ENCODE measurements at regions not wholly inside any gene's neighbourhood (a gene's known extent, or its start where the extent isn't known, plus 50 kb on each side); places are given as distances from the start of the nearest gene placed in this dataset.

GRCh38 chr1:60350531-60350930 is 277.0 kb upstream of the C1orf87 start:
- CTCF ChIA-PET, result interaction anchor here (1.0 kb wide), 1 partner anchor 18 kb away, joined by 3 read pairs; no protein-coding TSS in a partner anchor
- POLR2A ChIA-PET, result no interaction called here

GRCh38 chr1:60348884-60349283 is 275.3 kb upstream of the C1orf87 start:
- Histone ChIP-seq H3K4me1 (ENCODE audit: control extremely low read depth in 1 of 4, control insufficient read depth in 4 of 4, insufficient read depth in 4 of 4, low read length in 3 of 4) (no peaks in the 10 kb centered on the region), H3K27ac (ENCODE audit: insufficient read depth in 1 of 2, low read depth in 1 of 2, low read length in 2 of 2, poor library complexity in 1 of 2, severe bottlenecking in 2 of 2) (no peak overlapping the region), H3K9me3 (ENCODE audit: control extremely low read depth in 1 of 5, control insufficient read depth in 4 of 5, insufficient read depth in 2 of 5, low read depth in 1 of 5, low read length in 4 of 5) (no peaks in the 10 kb centered on the region), H3K27me3 (replicated peaks in 2 of 5; ENCODE audit: control insufficient read depth in 4 of 5, insufficient read depth in 5 of 5, low read length in 4 of 5) (no peaks in the 10 kb centered on the region), H3K4me3 (ENCODE audit: control insufficient read depth in 1 of 7, extremely low read depth in 1 of 7, insufficient read depth in 4 of 7, low read depth in 2 of 7, low read length in 6 of 7) (no peak overlapping the region), H3K36me3 (ENCODE audit: control insufficient read depth in 4 of 4, insufficient read depth in 4 of 4, low read length in 3 of 4) (no peaks in the 10 kb centered on the region)
- no peak for DNase-seq
- POLR2A ChIA-PET, result no interaction called here
- CTCF ChIA-PET, result no interaction called here
- no CpG with 5 or more reads among the region's 1 CpG for WGBS (ENCODE audit: insufficient coverage)

More at GRCh38 chr1:60350531-60350930, 277.0 kb upstream of the C1orf87 start:
- no peak overlapping the region for H3K27ac ChIP-seq (ENCODE audit: insufficient read depth in 1 of 2, low read depth in 1 of 2, low read length in 2 of 2, poor library complexity in 1 of 2, severe bottlenecking in 2 of 2)
- no peaks in the 10 kb centered on the region for H3K36me3 ChIP-seq (ENCODE audit: control insufficient read depth in 4 of 4, insufficient read depth in 4 of 4, low read length in 3 of 4)
- H3K4me1 ChIP-seq (ENCODE audit: control extremely low read depth in 1 of 4, control insufficient read depth in 4 of 4, insufficient read depth in 4 of 4, low read length in 3 of 4), result no peaks in the 10 kb centered on the region
- no peaks in the 10 kb centered on the region for H3K27me3 ChIP-seq (replicated peaks in 2 of 5; ENCODE audit: control insufficient read depth in 4 of 5, insufficient read depth in 5 of 5, low read length in 4 of 5)
- H3K4me3 ChIP-seq (ENCODE audit: control insufficient read depth in 1 of 7, extremely low read depth in 1 of 7, insufficient read depth in 4 of 7, low read depth in 2 of 7, low read length in 6 of 7), result no peak overlapping the region
- H3K9me3 ChIP-seq (ENCODE audit: control extremely low read depth in 1 of 5, control insufficient read depth in 4 of 5, insufficient read depth in 2 of 5, low read depth in 1 of 5, low read length in 4 of 5), result no peaks in the 10 kb centered on the region
- DNase-seq, result no peak

GRCh38 chr1:60345621-60346020 is 272.1 kb upstream of the C1orf87 start:
- no peaks in the 10 kb centered on the region for H3K4me1 ChIP-seq (ENCODE audit: control extremely low read depth in 1 of 4, control insufficient read depth in 4 of 4, insufficient read depth in 4 of 4, low read length in 3 of 4)
- no peak overlapping the region for H3K4me3 ChIP-seq (ENCODE audit: control insufficient read depth in 1 of 7, extremely low read depth in 1 of 7, insufficient read depth in 4 of 7, low read depth in 2 of 7, low read length in 6 of 7)
- no peaks in the 10 kb centered on the region for H3K36me3 ChIP-seq (ENCODE audit: control insufficient read depth in 4 of 4, insufficient read depth in 4 of 4, low read length in 3 of 4)
- DNase-seq, result no peak
- 100% methylated on average over 1 of the region's 1 CpG for WGBS (ENCODE audit: insufficient coverage)
- CTCF ChIA-PET, result interaction anchor here (0.6 kb wide), 1 partner anchor 62 kb away, joined by 3 read pairs; no protein-coding TSS in a partner anchor
- no peak overlapping the region for H3K27ac ChIP-seq (ENCODE audit: insufficient read depth in 1 of 2, low read depth in 1 of 2, low read length in 2 of 2, poor library complexity in 1 of 2, severe bottlenecking in 2 of 2)
- H3K9me3 ChIP-seq (ENCODE audit: control extremely low read depth in 1 of 5, control insufficient read depth in 4 of 5, insufficient read depth in 2 of 5, low read depth in 1 of 5, low read length in 4 of 5), result no peaks in the 10 kb centered on the region
- no peaks in the 10 kb centered on the region for H3K27me3 ChIP-seq (replicated peaks in 2 of 5; ENCODE audit: control insufficient read depth in 4 of 5, insufficient read depth in 5 of 5, low read length in 4 of 5)
- POLR2A ChIA-PET, result no interaction called here

- DNase-seq, result no peak
- Histone ChIP-seq H3K4me3 (ENCODE audit: control insufficient read depth in 1 of 7, extremely low read depth in 1 of 7, insufficient read depth in 4 of 7, low read depth in 2 of 7, low read length in 6 of 7) (no peak overlapping the region), H3K27me3 (replicated peaks in 2 of 5; ENCODE audit: control insufficient read depth in 4 of 5, insufficient read depth in 5 of 5, low read length in 4 of 5) (no peaks in the 10 kb centered on the region), H3K27ac (ENCODE audit: insufficient read depth in 1 of 2, low read depth in 1 of 2, low read length in 2 of 2, poor library complexity in 1 of 2, severe bottlenecking in 2 of 2) (no peak overlapping the region), H3K4me1 (ENCODE audit: control extremely low read depth in 1 of 4, control insufficient read depth in 4 of 4, insufficient read depth in 4 of 4, low read length in 3 of 4) (no peaks in the 10 kb centered on the region), H3K36me3 (ENCODE audit: control insufficient read depth in 4 of 4, insufficient read depth in 4 of 4, low read length in 3 of 4) (no peaks in the 10 kb centered on the region), H3K9me3 (ENCODE audit: control extremely low read depth in 1 of 5, control insufficient read depth in 4 of 5, insufficient read depth in 2 of 5, low read depth in 1 of 5, low read length in 4 of 5) (no peaks in the 10 kb centered on the region)
- 100% methylated on average over 1 of the region's 4 CpGs for WGBS (ENCODE audit: insufficient coverage)
- CTCF ChIA-PET, result interaction anchor here (0.6 kb wide), 1 partner anchor 62 kb away, joined by 3 read pairs; no protein-coding TSS in a partner anchor
- POLR2A ChIA-PET, result no interaction called here
These were observed 271.5 kb upstream of the C1orf87 start for GRCh38 chr1:60345049-60345448.

- no peaks in the 10 kb centered on the region for H3K36me3 ChIP-seq (ENCODE audit: control insufficient read depth in 4 of 4, insufficient read depth in 4 of 4, low read length in 3 of 4)
- 100% methylated on average over 2 of the region's 2 CpGs for WGBS (ENCODE audit: insufficient coverage)
- no peaks in the 10 kb centered on the region for H3K27me3 ChIP-seq (replicated peaks in 2 of 5; ENCODE audit: control insufficient read depth in 4 of 5, insufficient read depth in 5 of 5, low read length in 4 of 5)
- H3K4me1 ChIP-seq (ENCODE audit: control extremely low read depth in 1 of 4, control insufficient read depth in 4 of 4, insufficient read depth in 4 of 4, low read length in 3 of 4), result no peaks in the 10 kb centered on the region
- H3K4me3 ChIP-seq (ENCODE audit: control insufficient read depth in 1 of 7, extremely low read depth in 1 of 7, insufficient read depth in 4 of 7, low read depth in 2 of 7, low read length in 6 of 7), result no peak overlapping the region
- no peak overlapping the region for H3K27ac ChIP-seq (ENCODE audit: insufficient read depth in 1 of 2, low read depth in 1 of 2, low read length in 2 of 2, poor library complexity in 1 of 2, severe bottlenecking in 2 of 2)
- DNase-seq, result no peak
- CTCF ChIA-PET, result no interaction called here
- POLR2A ChIA-PET, result no interaction called here
- no peaks in the 10 kb centered on the region for H3K9me3 ChIP-seq (ENCODE audit: control extremely low read depth in 1 of 5, control insufficient read depth in 4 of 5, insufficient read depth in 2 of 5, low read depth in 1 of 5, low read length in 4 of 5)
These were observed 270.2 kb upstream of the C1orf87 start for GRCh38 chr1:60343736-60344135.

GRCh38 chr1:60342569-60342968 is 269.0 kb upstream of the C1orf87 start:
- no peaks in the 10 kb centered on the region for H3K4me1 ChIP-seq (ENCODE audit: control extremely low read depth in 1 of 4, control insufficient read depth in 4 of 4, insufficient read depth in 4 of 4, low read length in 3 of 4)
- H3K27ac ChIP-seq (ENCODE audit: insufficient read depth in 1 of 2, low read depth in 1 of 2, low read length in 2 of 2, poor library complexity in 1 of 2, severe bottlenecking in 2 of 2), result no peak overlapping the region
- H3K4me3 ChIP-seq (ENCODE audit: control insufficient read depth in 1 of 7, extremely low read depth in 1 of 7, insufficient read depth in 4 of 7, low read depth in 2 of 7, low read length in 6 of 7), result no peak overlapping the region
- WGBS (ENCODE audit: insufficient coverage), result 100% methylated on average over 1 of the region's 1 CpG
- no peak for DNase-seq
- ChIA-PET POLR2A (no interaction called here), CTCF (no interaction called here)
- no peaks in the 10 kb centered on the region for H3K9me3 ChIP-seq (ENCODE audit: control extremely low read depth in 1 of 5, control insufficient read depth in 4 of 5, insufficient read depth in 2 of 5, low read depth in 1 of 5, low read length in 4 of 5)
- no peaks in the 10 kb centered on the region for H3K27me3 ChIP-seq (replicated peaks in 2 of 5; ENCODE audit: control insufficient read depth in 4 of 5, insufficient read depth in 5 of 5, low read length in 4 of 5)
- H3K36me3 ChIP-seq (ENCODE audit: control insufficient read depth in 4 of 4, insufficient read depth in 4 of 4, low read length in 3 of 4), result no peaks in the 10 kb centered on the region

GRCh38 chr1:60341274-60341673 is 267.7 kb upstream of the C1orf87 start:
- no CpG with 5 or more reads among the region's 1 CpG for WGBS (ENCODE audit: insufficient coverage)
- no peak overlapping the region for H3K27ac ChIP-seq (ENCODE audit: insufficient read depth in 1 of 2, low read depth in 1 of 2, low read length in 2 of 2, poor library complexity in 1 of 2, severe bottlenecking in 2 of 2)
- no peaks in the 10 kb centered on the region for H3K4me1 ChIP-seq (ENCODE audit: control extremely low read depth in 1 of 4, control insufficient read depth in 4 of 4, insufficient read depth in 4 of 4, low read length in 3 of 4)
- H3K4me3 ChIP-seq (ENCODE audit: control insufficient read depth in 1 of 7, extremely low read depth in 1 of 7, insufficient read depth in 4 of 7, low read depth in 2 of 7, low read length in 6 of 7), result no peak overlapping the region
- DNase-seq, result no peak
- no peaks in the 10 kb centered on the region for H3K36me3 ChIP-seq (ENCODE audit: control insufficient read depth in 4 of 4, insufficient read depth in 4 of 4, low read length in 3 of 4)
- H3K27me3 ChIP-seq (replicated peaks in 2 of 5; ENCODE audit: control insufficient read depth in 4 of 5, insufficient read depth in 5 of 5, low read length in 4 of 5), result no peaks in the 10 kb centered on the region
- ChIA-PET POLR2A (no interaction called here), CTCF (no interaction called here)
- no peaks in the 10 kb centered on the region for H3K9me3 ChIP-seq (ENCODE audit: control extremely low read depth in 1 of 5, control insufficient read depth in 4 of 5, insufficient read depth in 2 of 5, low read depth in 1 of 5, low read length in 4 of 5)
